Germinal center (tissue), 1 donor: ENCODE measurements at regions not wholly inside any gene's neighbourhood (a gene's known extent, or its start where the extent isn't known, plus 50 kb on each side); places are given as distances from the start of the nearest gene placed in this dataset.

Source experiments
- DNase-seq: peaks from one replicate; pipeline ENCODE4 v3.0.0; 2012; ENCODE audit warnings: mixed read lengths, low spot score

GRCh38 chr9:108150736-108151586, 661.4 kb upstream of the KLF4 start:
- DNase-seq: no peak

- DNase-seq: no peak
Observed at GRCh38 chr9:108149326-108149725, 659.8 kb upstream of the KLF4 start.

GRCh38 chr9:108142504-108143201, 653.1 kb upstream of the KLF4 start:
- no peak for DNase-seq

GRCh38 chr9:108142142-108142503, 652.6 kb upstream of the KLF4 start:
- no peak for DNase-seq

- DNase-seq: no peak
Observed at GRCh38 chr9:108139900-108140299, 650.3 kb upstream of the KLF4 start.

- DNase-seq: no peak
Observed at GRCh38 chr9:108138516-108138915, 648.9 kb upstream of the KLF4 start.

- no peak for DNase-seq
Observed at GRCh38 chr9:108136656-108137055, 647.1 kb upstream of the KLF4 start.

GRCh38 chr9:108134486-108135128, 645.0 kb upstream of the KLF4 start:
- no peak for DNase-seq

- DNase-seq: no peak
Observed at GRCh38 chr9:108133680-108134079, 644.1 kb upstream of the KLF4 start.

GRCh38 chr9:108133101-108133500, 643.5 kb upstream of the KLF4 start:
- no peak for DNase-seq

GRCh38 chr9:108130905-108131304, 641.3 kb upstream of the KLF4 start:
- no peak for DNase-seq

- DNase-seq: no peak
Observed at GRCh38 chr9:108125625-108126024, 636.1 kb upstream of the KLF4 start.

GRCh38 chr9:108119530-108120113, 630.1 kb upstream of the KLF4 start:
- DNase-seq: no peak

- no peak for DNase-seq
Observed at GRCh38 chr9:108117795-108118194, 628.2 kb upstream of the KLF4 start.

- DNase-seq: no peak
Observed at GRCh38 chr9:108117306-108117705, 627.7 kb upstream of the KLF4 start.

GRCh38 chr9:108113596-108113995, 624.0 kb upstream of the KLF4 start:
- no peak for DNase-seq

GRCh38 chr9:108109927-108110690, 620.5 kb upstream of the KLF4 start:
- DNase-seq: no peak

- no peak for DNase-seq
Observed at GRCh38 chr9:108108852-108109448, 619.4 kb upstream of the KLF4 start.

- DNase-seq: no peak
Observed at GRCh38 chr9:108108280-108108851, 618.8 kb upstream of the KLF4 start.

- DNase-seq: no peak
Observed at GRCh38 chr9:108105885-108106284, 616.3 kb upstream of the KLF4 start.

- DNase-seq: no peak
Observed at GRCh38 chr9:108104991-108105390, 615.4 kb upstream of the KLF4 start.
